ENCODE measurements at regions not wholly inside any gene's neighbourhood (a gene's known extent, or its start where the extent isn't known, plus 50 kb on each side); places are given as distances from the start of the nearest gene placed in this dataset.

- no peak for TF ChIP-seq CTCF (IDR thresholded peaks at IDR 0.05; ENCODE audit: insufficient read depth, missing control alignments)
- DNase-seq (ENCODE audit: insufficient read length, low spot score) (no peak), FAIRE-seq (no peak)
Observed at GRCh38 chr2:173435574-173435973, 80.9 kb downstream of the CDCA7 start.

DNA sequence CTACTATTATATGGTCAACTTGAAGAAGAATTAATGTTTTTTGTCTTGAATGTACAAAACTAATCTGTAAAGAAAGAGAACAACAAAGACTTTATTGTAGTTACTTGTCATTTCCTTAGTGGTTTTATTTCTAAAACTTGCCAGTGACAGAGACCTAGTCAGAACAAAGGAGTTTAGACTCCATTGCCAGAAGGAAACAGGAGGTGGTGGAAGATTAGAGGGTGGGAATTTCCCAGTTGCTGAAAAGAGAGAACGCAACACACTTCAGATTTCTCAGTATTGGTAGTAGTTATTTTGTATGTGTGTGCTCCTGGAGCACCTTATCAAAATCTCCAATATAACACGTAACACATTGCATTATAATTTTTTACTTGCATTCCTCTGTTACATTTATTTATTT lies 81.4 kb downstream of the CDCA7 start:
- FAIRE-seq = peak; percentile 71
- TF ChIP-seq CTCF (IDR thresholded peaks at IDR 0.05; ENCODE audit: insufficient read depth, missing control alignments) = no peak
- no peak for DNase-seq (ENCODE audit: insufficient read length, low spot score)

DNA sequence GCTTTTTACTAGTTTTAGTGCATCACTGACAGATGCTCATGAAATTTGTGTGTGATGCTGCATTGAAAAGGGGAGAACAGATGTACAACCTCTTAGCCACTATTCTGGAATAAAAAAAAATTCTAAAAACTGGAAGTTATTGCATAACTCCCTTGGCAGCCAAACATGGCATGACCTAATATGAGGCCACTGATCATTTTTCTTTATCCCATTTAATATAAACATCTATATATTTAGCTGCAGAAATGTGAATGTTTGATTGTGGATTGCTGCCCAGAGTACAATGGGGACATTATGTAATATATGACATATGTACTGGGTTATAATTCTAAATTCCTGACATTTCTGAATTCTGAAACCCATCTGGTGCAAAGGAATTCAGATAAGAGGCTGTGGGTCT lies 86.5 kb downstream of the CDCA7 start:
- DNase-seq (ENCODE audit: insufficient read length, low spot score) = no peak
- peak; percentile 6 for FAIRE-seq
- TF ChIP-seq CTCF (IDR thresholded peaks at IDR 0.05; ENCODE audit: insufficient read depth, missing control alignments) = no peak

- no peak for TF ChIP-seq CTCF (IDR thresholded peaks at IDR 0.05; ENCODE audit: insufficient read depth, missing control alignments)
- DNase-seq (ENCODE audit: insufficient read length, low spot score) (no peak), FAIRE-seq (peak; percentile 11)
Observed at GRCh38 chr2:173442542-173442941, 87.9 kb downstream of the CDCA7 start.

DNA sequence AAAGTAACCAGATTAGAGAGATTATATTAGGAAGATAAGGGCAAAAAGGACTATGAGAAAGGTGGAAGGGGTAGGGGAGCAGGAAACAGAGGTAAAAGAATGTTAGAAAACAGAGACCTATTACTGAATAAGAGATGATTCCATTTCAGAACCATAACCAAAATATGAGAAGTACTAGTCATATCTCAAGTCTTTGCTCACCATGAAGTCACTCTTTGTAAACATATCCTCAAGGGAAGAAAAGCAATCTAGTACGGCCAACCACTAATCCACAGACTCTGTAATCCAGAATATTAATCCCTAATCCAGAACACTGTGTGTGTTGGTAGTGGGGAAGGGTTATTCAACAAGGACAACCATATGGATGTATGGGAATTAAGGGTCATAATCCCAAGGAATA lies 92.0 kb downstream of the CDCA7 start:
- peak; percentile 93 for FAIRE-seq
- no peak for TF ChIP-seq CTCF (IDR thresholded peaks at IDR 0.05; ENCODE audit: insufficient read depth, missing control alignments)
- DNase-seq (ENCODE audit: insufficient read length, low spot score) = no peak

- no peak for FAIRE-seq
- no peak for DNase-seq (ENCODE audit: insufficient read length, low spot score)
- TF ChIP-seq CTCF (IDR thresholded peaks at IDR 0.05; ENCODE audit: insufficient read depth, missing control alignments) = peak; percentile 96
Observed at GRCh38 chr2:173448938-173449471, 94.3 kb downstream of the CDCA7 start.

- no peak for DNase-seq (ENCODE audit: insufficient read length, low spot score)
- no peak for TF ChIP-seq CTCF (IDR thresholded peaks at IDR 0.05; ENCODE audit: insufficient read depth, missing control alignments)
- no peak for FAIRE-seq
Observed at GRCh38 chr2:173451118-173451517, 96.4 kb downstream of the CDCA7 start.
